Left lung (tissue), 4 donors: ENCODE measurements at regions not wholly inside any gene's neighbourhood (a gene's known extent, or its start where the extent isn't known, plus 50 kb on each side); places are given as distances from the start of the nearest gene placed in this dataset.

Source experiments
- ATAC-seq: fragments of 200-7000 bp; cut with Tn5 transposase; one replicate; pipeline ENCODE4 v1.9.1; 2020; ENCODE audit warnings: moderate library complexity
- DNase-seq, 4 donors: peaks; one replicate each; pipeline ENCODE4 v3.0.0-alpha.2; 2013 to 2020
- H3K27ac ChIP-seq, 2 donors: fragments of 200-600 bp; sonication (generic) in 1 of 2; one replicate each; pipeline versions ENCODE4 v1.5.0 to v1.8.0; 2020 to 2021
- H3K27me3 ChIP-seq, 2 donors: fragments of 200-600 bp; sonication (generic) in 1 of 2; one replicate each; pipeline versions ENCODE4 v1.5.0 to v1.8.0; 2020 to 2021
- H3K36me3 ChIP-seq, 2 donors: fragments of 200-600 bp; sonication (generic) in 1 of 2; one replicate each; pipeline versions ENCODE4 v1.5.0 to v1.8.0; 2020 to 2021
- H3K4me1 ChIP-seq, 2 donors: fragments of 200-600 bp; one replicate each; pipeline ENCODE4 v1.8.0; 2021
- H3K4me3 ChIP-seq, 2 donors: fragments of 200-600 bp; sonication (generic) in 1 of 2; one replicate each; pipeline versions ENCODE4 v1.5.0 to v1.8.0; 2020 to 2021; ENCODE audit warnings: mild to moderate bottlenecking in 1 of 2
- H3K9me3 ChIP-seq, 2 donors: fragments of 200-600 bp; sonication (generic) in 1 of 2; one replicate each; pipeline versions ENCODE4 v1.5.0 to v1.8.0; 2020 to 2021
- CTCF ChIP-seq, 2 donors: fragments of 200-600 bp; sonication (generic) in 1 of 2; IDR thresholded peaks; one replicate each; pipeline versions ENCODE4 v1.5.0 to v1.8.0; 2021; ENCODE audit warnings: antibody characterized with exemption in 2 of 2
- intact Hi-C, 2 donors: fragments of 100-400 bp; cut with DNase I; formaldehyde crosslinking; loops; one replicate each; pipeline versions ENCODE4 v1.11.2 to v1.14.2; 2022
- donor health status: DM: no; HTN: yes; CAD: no.
- donor health status: DM: no; HTN: no; CAD: no.

DNA sequence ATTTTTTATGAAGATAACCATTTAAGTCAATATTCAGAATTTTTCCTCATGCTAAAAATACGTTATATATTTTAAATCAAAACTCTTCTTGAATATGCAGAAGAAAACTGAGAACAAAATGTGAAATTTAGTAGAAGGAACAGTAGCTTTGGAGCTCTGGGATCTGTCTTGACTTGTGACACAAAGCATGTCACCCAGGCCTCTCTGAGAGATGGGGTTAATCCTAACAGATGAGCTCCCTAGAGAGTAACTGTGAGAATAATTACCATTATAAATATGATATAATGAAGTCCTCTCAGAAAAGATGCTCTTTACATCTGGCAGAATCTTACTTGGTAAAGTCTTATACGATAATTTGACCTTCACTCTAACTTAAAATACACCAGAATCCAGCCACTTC is 272.0 kb downstream of the PTPRC start:
- H3K9me3 ChIP-seq, result no peaks in the 10 kb centered on the region
- H3K27me3 ChIP-seq, result no peaks in the 10 kb centered on the region
- no peak overlapping the region for H3K27ac ChIP-seq
- ATAC-seq (no peak), DNase-seq (no peak)
- no peak for TF ChIP-seq CTCF (IDR thresholded peaks at IDR 0.05)
- no peak overlapping the region for H3K4me3 ChIP-seq
- no peaks in the 10 kb centered on the region for H3K36me3 ChIP-seq
- H3K4me1 ChIP-seq, result peaks cover 0 to 15% of the 10 kb centered on the region in 2 donors
- intact Hi-C loops, result no loop called here

DNA sequence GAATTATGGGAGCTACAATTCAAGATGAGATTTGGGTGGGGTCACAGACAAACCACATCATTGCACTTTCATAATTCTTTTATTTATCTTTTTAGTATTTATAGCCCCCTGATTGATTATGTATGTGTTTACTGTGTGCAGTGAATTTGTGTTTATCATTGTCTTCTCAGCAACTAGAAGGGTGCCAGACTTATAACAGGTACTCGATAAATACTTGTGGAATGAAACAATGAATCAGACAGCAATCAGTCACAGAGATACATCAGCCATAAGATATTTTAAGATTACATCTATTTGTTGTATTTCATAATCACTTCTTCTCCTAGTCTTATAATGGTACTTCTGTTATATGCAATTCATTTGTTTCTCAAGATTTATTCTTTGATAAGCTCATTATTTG is 273.2 kb downstream of the PTPRC start:
- H3K4me1 ChIP-seq, result peaks cover 0 to 15% of the 10 kb centered on the region in 2 donors
- TF ChIP-seq CTCF (IDR thresholded peaks at IDR 0.05), result no peak
- intact Hi-C loops, result no loop called here

GRCh38 chr1:198913667-198914066 is 274.8 kb downstream of the PTPRC start:
- intact Hi-C loops, result no loop called here
- Histone ChIP-seq H3K36me3 (no peaks in the 10 kb centered on the region), H3K27ac (no peak overlapping the region), H3K4me1 (peaks cover 0 to 19% of the 10 kb centered on the region in 2 donors), H3K9me3 (no peaks in the 10 kb centered on the region), H3K4me3 (no peak overlapping the region), H3K27me3 (no peaks in the 10 kb centered on the region)
- ATAC-seq (no peak), DNase-seq (peak in 2 of 4 donors; percentile 50 to 74)
- no peak for TF ChIP-seq CTCF (IDR thresholded peaks at IDR 0.05)

More for the DNA sequence above, 273.2 kb downstream of the PTPRC start:
- DNase-seq (no peak), ATAC-seq (no peak)
- no peaks in the 10 kb centered on the region for H3K9me3 ChIP-seq
- no peak overlapping the region for H3K27ac ChIP-seq
- H3K36me3 ChIP-seq, result no peaks in the 10 kb centered on the region
- no peak overlapping the region for H3K4me3 ChIP-seq
- no peaks in the 10 kb centered on the region for H3K27me3 ChIP-seq

DNA sequence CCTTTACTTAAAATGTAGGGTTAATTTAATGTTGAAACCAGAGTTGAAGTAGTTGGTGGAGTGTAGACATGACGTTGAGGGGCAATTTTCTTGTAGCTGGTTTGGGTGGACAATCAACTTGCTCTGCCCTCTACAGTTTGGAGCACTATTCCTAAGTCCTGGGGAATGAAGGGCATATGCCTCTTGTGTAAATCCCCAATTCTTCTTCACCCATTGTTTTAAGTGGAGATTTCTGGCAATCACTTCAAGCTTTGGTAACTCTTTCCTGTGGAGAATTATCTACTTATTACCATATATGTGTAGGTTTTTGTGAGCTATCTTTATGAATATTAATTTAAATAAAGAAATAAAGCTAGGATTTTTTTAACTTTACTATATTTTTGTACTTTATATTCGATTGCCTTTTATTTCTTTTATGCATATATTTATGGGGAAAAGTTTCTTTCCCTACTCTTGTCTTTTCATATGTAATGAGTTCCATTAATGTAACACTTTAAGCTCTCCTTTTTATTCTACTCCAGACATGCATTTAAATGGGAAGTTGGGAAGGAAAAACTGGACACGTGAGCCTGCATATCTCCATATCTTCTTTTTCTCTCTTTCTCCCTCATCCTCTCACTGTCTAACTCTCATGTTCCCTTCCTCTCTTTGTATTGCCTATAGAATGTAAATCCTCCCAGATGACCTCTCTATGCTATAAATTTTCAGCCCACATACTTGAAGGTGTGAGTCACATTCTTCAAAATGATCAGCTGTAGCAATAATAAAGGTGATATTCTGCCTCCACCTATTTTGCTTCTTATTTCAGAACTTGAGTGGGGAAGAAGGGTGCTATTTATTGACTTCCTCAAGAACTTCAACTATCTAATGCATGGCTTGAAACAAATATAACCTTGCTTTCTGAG is 276.7 kb downstream of the PTPRC start:
- intact Hi-C loops, result no loop called here
- no peak for TF ChIP-seq CTCF (IDR thresholded peaks at IDR 0.05)
- no peak for DNase-seq
- H3K36me3 ChIP-seq, result no peaks in the 10 kb centered on the region
- H3K4me3 ChIP-seq, result no peak overlapping the region
- peaks cover 0 to 37% of the 10 kb centered on the region in 2 donors for H3K4me1 ChIP-seq
- no peak for ATAC-seq
- no peak overlapping the region for H3K27ac ChIP-seq
- H3K27me3 ChIP-seq, result no peaks in the 10 kb centered on the region
- H3K9me3 ChIP-seq, result no peaks in the 10 kb centered on the region

- no peaks in the 10 kb centered on the region for H3K27me3 ChIP-seq
- peak overlapping the region in 1 of 2 donors; percentile 30 for H3K27ac ChIP-seq
- no peak overlapping the region for H3K4me3 ChIP-seq
- no peak for ATAC-seq
- intact Hi-C loops, result no loop called here
- DNase-seq, result no peak
- no peak for TF ChIP-seq CTCF (IDR thresholded peaks at IDR 0.05)
- peaks cover 0 to 45% of the 10 kb centered on the region in 2 donors for H3K4me1 ChIP-seq
- H3K9me3 ChIP-seq, result no peaks in the 10 kb centered on the region
- H3K36me3 ChIP-seq, result no peaks in the 10 kb centered on the region
Observed at GRCh38 chr1:198917226-198917625, 278.4 kb downstream of the PTPRC start.
